OCI-LY7 (cell line): ENCODE measurements at regions not wholly inside any gene's neighbourhood (a gene's known extent, or its start where the extent isn't known, plus 50 kb on each side); places are given as distances from the start of the nearest gene placed in this dataset.

Source experiments
- BruUV-seq: library from RNA; stranded (reverse); fragments of 400-500 nt; replicated peaks from 2 replicates; lab custom pipeline; 2021; lab: Mats Ljungman, UMichigan
- CTCF ChIA-PET: fragments of 300-600 bp; sonication (Branson Sonifier 250); formaldehyde crosslinking; loops from one replicate; lab custom pipeline; 2022; ENCODE audit warnings: antibody characterized with exemption; ENCODE audit not compliant: unreplicated experiment; lab: Charles Lee
- POLR2A ChIA-PET: fragments of 300-600 bp; sonication (Branson Sonifier 250); formaldehyde crosslinking; loops from one replicate; lab custom pipeline; 2022; ENCODE audit warnings: antibody characterized with exemption; lab: Charles Lee
- DNase-seq: peaks from one replicate; pipeline ENCODE4 v3.0.0-alpha.2; 2015; ENCODE audit warnings: low spot score
- H2AFZ ChIP-seq: fragments of 200-600 bp; sonication (generic), shearing (Covaris generic); 2 replicates; pipeline ENCODE4 v1.6.1; 2014; ENCODE audit warnings: mild to moderate bottlenecking, antibody characterized with exemption, low read length, moderate library complexity
- H3K27ac ChIP-seq: fragments of 200-600 bp; sonication (generic); 2 replicates; pipeline ENCODE4 v1.5.1; 2014; ENCODE audit warnings: mixed run types, low read depth, mild to moderate bottlenecking, moderate library complexity, low read length, inconsistent platforms; ENCODE audit not compliant: poor library complexity, severe bottlenecking
- H3K36me3 ChIP-seq: fragments of 200-600 bp; sonication (generic); 2 replicates; pipeline ENCODE4 v1.6.1; 2014; ENCODE audit warnings: mild to moderate bottlenecking, antibody characterized with exemption, low read length, moderate library complexity, mixed read lengths; ENCODE audit not compliant: insufficient read depth
- H3K4me1 ChIP-seq: fragments of 200-600 bp; sonication (generic); 2 replicates; pipeline ENCODE4 v1.5.1; 2014; ENCODE audit warnings: mild to moderate bottlenecking, low read length; ENCODE audit not compliant: insufficient read depth, poor library complexity, severe bottlenecking
- H3K4me2 ChIP-seq: fragments of 200-600 bp; sonication (generic); 2 replicates; pipeline ENCODE4 v1.6.1; 2014; ENCODE audit warnings: mild to moderate bottlenecking, low read length
- H3K4me3 ChIP-seq: fragments of 200-600 bp; sonication (generic); 2 replicates; pipeline ENCODE4 v1.5.1; 2014; ENCODE audit warnings: mild to moderate bottlenecking, low read depth, low read length; ENCODE audit not compliant: poor library complexity, severe bottlenecking
- H3K79me2 ChIP-seq: fragments of 200-600 bp; sonication (generic); 2 replicates; pipeline ENCODE4 v1.6.1; 2016; ENCODE audit warnings: low read depth, mild to moderate bottlenecking, low read length, moderate library complexity, mixed read lengths; ENCODE audit not compliant: insufficient read depth
- H3K9me2 ChIP-seq: fragments of 200-600 bp; sonication (generic); 2 replicates; pipeline ENCODE4 v1.6.1; 2016; ENCODE audit warnings: mild to moderate bottlenecking, low read length, mixed read lengths; ENCODE audit not compliant: insufficient read depth
- H3K9me3 ChIP-seq: fragments of 200-600 bp; sonication (generic); 2 replicates; pipeline ENCODE4 v1.6.1; 2014; ENCODE audit warnings: mild to moderate bottlenecking, mixed run types, low read length, mixed read lengths
- H4K20me1 ChIP-seq: fragments of 200-600 bp; sonication (generic); 2 replicates; pipeline ENCODE4 v1.6.1; 2014; ENCODE audit warnings: mild to moderate bottlenecking, antibody characterized with exemption, low read length, moderate library complexity, mixed read lengths; ENCODE audit not compliant: insufficient read depth
- EZH2phosphoT487 ChIP-seq: fragments of 200-600 bp; sonication (generic); IDR thresholded peaks from 2 replicates; pipeline ENCODE4 v1.6.1; 2018; ENCODE audit warnings: low read depth, borderline replicate concordance, mild to moderate bottlenecking, mixed run types, antibody characterized with exemption, low read length, moderate library complexity, mixed read lengths
- intact Hi-C: fragments of 100-400 bp; cut with micrococcal nuclease; formaldehyde crosslinking; loops from one replicate; pipeline ENCODE4 v1.10.0; 2022; ENCODE audit not compliant: unreplicated experiment
- TF ChIP-seq, protein P1 (sequence below): fragments of 200-600 bp; sonication (generic); conservative IDR thresholded peaks from 2 replicates; pipeline ENCODE4 v1.5.1; 2014; ENCODE audit warnings: mild to moderate bottlenecking, antibody characterized with exemption, low read length, moderate library complexity, mixed read lengths

DNA sequence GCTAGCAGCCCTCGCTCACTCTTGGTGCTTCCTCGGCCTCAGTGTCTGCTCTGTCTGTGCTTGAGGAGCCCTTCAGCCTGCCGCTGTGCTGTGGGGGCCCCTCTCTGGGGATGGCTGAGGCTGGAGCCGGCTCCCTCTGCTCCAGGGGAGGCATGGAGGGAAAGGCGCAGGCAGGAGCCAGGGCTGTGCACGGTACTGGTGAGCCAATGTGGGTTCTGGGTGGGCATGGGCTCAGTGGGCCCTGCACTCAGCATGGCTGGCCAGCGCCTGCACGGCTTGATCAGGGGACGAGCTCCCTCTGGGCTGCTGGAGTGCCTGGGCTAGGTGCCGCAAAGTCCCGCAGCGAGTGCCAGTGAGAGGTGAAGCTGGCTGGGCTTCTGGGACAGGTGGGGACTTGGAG is 260.0 kb downstream of the SI start:
- Histone ChIP-seq H3K79me2 (no peaks in the 10 kb centered on the region), H3K4me1 (no peaks in the 10 kb centered on the region), H2AFZ (no peak overlapping the region), H3K4me2 (no peak overlapping the region), H3K9me2 (no peaks in the 10 kb centered on the region), H3K4me3 (no peak overlapping the region), H3K9me3 (no peaks in the 10 kb centered on the region), H3K36me3 (no peaks in the 10 kb centered on the region), H3K27ac (no peak overlapping the region), H4K20me1 (no peaks in the 10 kb centered on the region)
- no peak for TF ChIP-seq EZH2phosphoT487
- TF ChIP-seq, protein P1, sequence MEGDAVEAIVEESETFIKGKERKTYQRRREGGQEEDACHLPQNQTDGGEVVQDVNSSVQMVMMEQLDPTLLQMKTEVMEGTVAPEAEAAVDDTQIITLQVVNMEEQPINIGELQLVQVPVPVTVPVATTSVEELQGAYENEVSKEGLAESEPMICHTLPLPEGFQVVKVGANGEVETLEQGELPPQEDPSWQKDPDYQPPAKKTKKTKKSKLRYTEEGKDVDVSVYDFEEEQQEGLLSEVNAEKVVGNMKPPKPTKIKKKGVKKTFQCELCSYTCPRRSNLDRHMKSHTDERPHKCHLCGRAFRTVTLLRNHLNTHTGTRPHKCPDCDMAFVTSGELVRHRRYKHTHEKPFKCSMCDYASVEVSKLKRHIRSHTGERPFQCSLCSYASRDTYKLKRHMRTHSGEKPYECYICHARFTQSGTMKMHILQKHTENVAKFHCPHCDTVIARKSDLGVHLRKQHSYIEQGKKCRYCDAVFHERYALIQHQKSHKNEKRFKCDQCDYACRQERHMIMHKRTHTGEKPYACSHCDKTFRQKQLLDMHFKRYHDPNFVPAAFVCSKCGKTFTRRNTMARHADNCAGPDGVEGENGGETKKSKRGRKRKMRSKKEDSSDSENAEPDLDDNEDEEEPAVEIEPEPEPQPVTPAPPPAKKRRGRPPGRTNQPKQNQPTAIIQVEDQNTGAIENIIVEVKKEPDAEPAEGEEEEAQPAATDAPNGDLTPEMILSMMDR, result no peak
- no TSS peak for BruUV-seq
- no peak for DNase-seq
- CTCF ChIA-PET, result no interaction called here
- intact Hi-C loops, result no loop called here
- POLR2A ChIA-PET, result no interaction called here

DNA sequence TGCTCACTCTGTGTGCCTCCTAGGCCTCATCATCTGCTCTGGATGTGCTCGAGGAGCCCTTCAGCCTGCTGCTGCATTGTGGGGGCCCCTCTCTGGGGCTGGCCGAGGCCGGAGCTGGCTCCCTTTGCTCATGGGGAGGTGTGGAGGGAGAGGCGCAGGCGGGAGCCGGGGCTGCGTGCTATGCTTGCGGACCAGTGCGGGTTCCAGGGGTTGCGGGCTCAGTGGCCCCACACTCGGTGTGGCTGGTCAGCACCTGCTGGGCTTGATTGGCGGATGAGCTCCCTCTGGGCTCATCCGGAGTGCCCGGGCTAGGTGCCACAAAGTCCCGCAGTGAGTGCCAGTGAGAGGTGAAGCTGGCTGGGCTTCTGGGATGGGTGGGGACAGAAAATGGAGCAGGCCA is 264.2 kb downstream of the SI start:
- BruUV-seq, result no TSS peak
- POLR2A ChIA-PET, result no interaction called here
- H3K9me3 ChIP-seq, result no peaks in the 10 kb centered on the region
- TF ChIP-seq, protein P1, result no peak
- no peak for TF ChIP-seq EZH2phosphoT487
- H3K36me3 ChIP-seq, result no peaks in the 10 kb centered on the region
- H3K4me1 ChIP-seq, result no peaks in the 10 kb centered on the region
- no peaks in the 10 kb centered on the region for H3K79me2 ChIP-seq
- no peaks in the 10 kb centered on the region for H3K9me2 ChIP-seq
- H3K4me3 ChIP-seq, result no peak overlapping the region
- no peak overlapping the region for H2AFZ ChIP-seq
- no peak for DNase-seq
- H3K4me2 ChIP-seq, result no peak overlapping the region
- intact Hi-C loops, result no loop called here
- H3K27ac ChIP-seq, result no peak overlapping the region
- CTCF ChIA-PET, result no interaction called here
- no peaks in the 10 kb centered on the region for H4K20me1 ChIP-seq

GRCh38 chr3:164812042-164812441 is 266.3 kb downstream of the SI start:
- H3K36me3 ChIP-seq, result no peaks in the 10 kb centered on the region
- DNase-seq, result no peak
- no peaks in the 10 kb centered on the region for H3K9me3 ChIP-seq
- H3K79me2 ChIP-seq, result no peaks in the 10 kb centered on the region
- H3K4me2 ChIP-seq, result no peak overlapping the region
- no TSS peak for BruUV-seq
- H3K4me3 ChIP-seq, result no peak overlapping the region
- H3K4me1 ChIP-seq, result no peaks in the 10 kb centered on the region
- TF ChIP-seq EZH2phosphoT487, result no peak
- TF ChIP-seq, protein P1, result no peak
- H4K20me1 ChIP-seq, result no peaks in the 10 kb centered on the region
- ChIA-PET CTCF (no interaction called here), POLR2A (no interaction called here)
- no peak overlapping the region for H3K27ac ChIP-seq
- no peaks in the 10 kb centered on the region for H3K9me2 ChIP-seq
- intact Hi-C loops, result no loop called here
- H2AFZ ChIP-seq, result no peak overlapping the region
